K562 (cell line): ENCODE measurements at regions not wholly inside any gene's neighbourhood (a gene's known extent, or its start where the extent isn't known, plus 50 kb on each side); places are given as distances from the start of the nearest gene placed in this dataset.

Source experiments
- ATAC-seq: fragments of 200-7000 bp; cut with Tn5 transposase; 3 replicates; pipeline ENCODE4 v1.9.1; 2020; ENCODE audit warnings: moderate library complexity
- BruUV-seq: library from RNA; stranded (reverse); fragments of 400-500 nt; replicated peaks from 2 replicates; lab custom pipeline; 2021; lab: Mats Ljungman, UMichigan
- CTCF ChIA-PET: fragments of 300-600 bp; formaldehyde crosslinking; extraction: SDS; loops from one replicate; lab custom pipeline; 2021; ENCODE audit warnings: low intra/inter-chr PET ratio; lab: Yijun Ruan, JAX
- POLR2A ChIA-PET: fragments of 300-600, 350-650 bp; sonication (Branson Sonifier 250); formaldehyde crosslinking; extraction: SDS; loops from one replicate; lab custom pipeline; 2021; ENCODE audit warnings: antibody characterized with exemption, inconsistent platforms; lab: Yijun Ruan, JAX
- DNase-seq, 4 experiments: peaks; one replicate each; pipeline versions ENCODE4 v3.0.0 to v3.0.0-alpha.2; 2011 to 2018; ENCODE audit warnings: low spot score in 3 of 4, mixed read lengths in 3 of 4; ENCODE audit errors: extremely low read depth in 1 of 4
- FAIRE-seq: peaks from 2 replicates; lab custom pipeline; 2011; peaks lifted over from hg19 to GRCh38; lab: Jason Lieb, UNC
- H2AFZ ChIP-seq: 2 replicates; pipeline ENCODE4 v1.6.0; 2011; ENCODE audit warnings: low read depth, low read length, control low read depth, inconsistent platforms
- H3K27ac ChIP-seq: fragments of 200-600 bp; 3 replicates; pipeline ENCODE4 v1.8.0; 2011; ENCODE audit warnings: low read depth, mild to moderate bottlenecking, control low read depth, inconsistent platforms, low read length, moderate library complexity, mixed read lengths; ENCODE audit errors: extremely low read depth
- H3K27me3 ChIP-seq, 2 experiments: fragments of 300-600 bp in 1 of 2; 2 replicates in 1 of 2; 3 replicates in 1 of 2; pipeline versions ENCODE4 v1.6.0 to v1.8.0; 2011; ENCODE audit warnings: inconsistent platforms in 2 of 2, low read length in 2 of 2, mild to moderate bottlenecking in 1 of 2, mixed read lengths in 1 of 2, moderate library complexity in 1 of 2; ENCODE audit not compliant: control insufficient read depth in 2 of 2, insufficient read depth in 2 of 2
- H3K36me3 ChIP-seq: fragments of 300-600 bp; 3 replicates; pipeline ENCODE4 v1.8.0; 2011; ENCODE audit warnings: mild to moderate bottlenecking, low read length, inconsistent platforms; ENCODE audit not compliant: control insufficient read depth, insufficient read depth
- H3K4me1 ChIP-seq, 2 experiments: fragments of 200-600 bp in 1 of 2; replicated peaks in 1 of 2; 2 replicates in 1 of 2; 3 replicates in 1 of 2; pipeline versions ENCODE4 v1.5.1 to v1.8.0; 2011; ENCODE audit warnings: inconsistent platforms in 2 of 2, low read length in 2 of 2, mild to moderate bottlenecking in 1 of 2, mixed read lengths in 1 of 2, moderate library complexity in 1 of 2; ENCODE audit not compliant: control insufficient read depth in 2 of 2, insufficient read depth in 2 of 2
- H3K4me2 ChIP-seq: 2 replicates; pipeline ENCODE4 v1.6.1; 2011; ENCODE audit warnings: low read length, control low read depth, inconsistent platforms, mixed read lengths; ENCODE audit not compliant: insufficient read depth
- H3K4me3 ChIP-seq: fragments of 200-600 bp; sonication (generic), shearing (Covaris generic); 2 replicates; pipeline ENCODE4 v1.5.1; 2016; ENCODE audit warnings: control low read depth, inconsistent platforms
- H3K79me2 ChIP-seq: fragments of 200-600 bp; 3 replicates; pipeline ENCODE4 v1.8.0; 2011; ENCODE audit warnings: low read length, inconsistent platforms; ENCODE audit not compliant: control insufficient read depth, insufficient read depth
- H3K9ac ChIP-seq, 2 experiments: 2 replicates each; pipeline versions ENCODE4 v1.6.0 to v1.6.1; 2011; ENCODE audit warnings: low read depth in 2 of 2, low read length in 2 of 2, control low read depth in 1 of 2, inconsistent platforms in 1 of 2, mild to moderate bottlenecking in 1 of 2, mixed read lengths in 1 of 2; ENCODE audit not compliant: insufficient read depth in 1 of 2
- H3K9me1 ChIP-seq: one replicate; pipeline ENCODE4 v1.6.0; 2011; ENCODE audit warnings: inconsistent platforms, mild to moderate bottlenecking, low read length, moderate library complexity; ENCODE audit not compliant: control insufficient read depth, insufficient read depth
- H3K9me3 ChIP-seq: replicated peaks from 2 replicates; pipeline ENCODE4 v1.5.1; 2011; ENCODE audit warnings: low read depth, low read length, inconsistent platforms; ENCODE audit not compliant: control insufficient read depth, insufficient read depth
- H4K20me1 ChIP-seq: replicated peaks from 2 replicates; pipeline ENCODE4 v1.6.1; 2011; ENCODE audit warnings: low read length, inconsistent platforms, mixed read lengths; ENCODE audit not compliant: control insufficient read depth, insufficient read depth
- ATF7 ChIP-seq: fragments of 450-650 bp; IDR thresholded peaks from 2 replicates; pipeline ENCODE4 v1.7.1; 2014; ENCODE audit warnings: mild to moderate bottlenecking, moderate library complexity
- ELF4 ChIP-seq: fragments of 450-650 bp; formaldehyde crosslinking; IDR thresholded peaks from 2 replicates; pipeline ENCODE4 v1.4.0; 2022; ENCODE audit warnings: missing genetic modification characterization
- FOXK1 ChIP-seq: sonication (generic); formaldehyde crosslinking; IDR thresholded peaks from 2 replicates; pipeline ENCODE4 v1.8.0; 2022; ENCODE audit warnings: missing genetic modification reagents, mild to moderate bottlenecking, borderline replicate concordance
- GABPB1 ChIP-seq: sonication (generic); formaldehyde crosslinking; IDR thresholded peaks from 2 replicates; pipeline ENCODE4 v1.8.0; 2022; ENCODE audit warnings: mild to moderate bottlenecking, missing genetic modification reagents
- MAFG ChIP-seq: fragments of 450-650 bp; conservative IDR thresholded peaks from 2 replicates; pipeline ENCODE4 v1.6.1; 2016; ENCODE audit warnings: missing genetic modification characterization, missing compliant biosample characterization
- MXI1 ChIP-seq: IDR thresholded peaks from 2 replicates; pipeline ENCODE4 v1.6.1; 2011; ENCODE audit warnings: low read depth, mild to moderate bottlenecking, improper control_type of control experiment, low read length
- NCOA6 ChIP-seq: fragments of 450-650 bp; IDR thresholded peaks from 2 replicates; pipeline ENCODE4 v1.6.1; 2017; ENCODE audit warnings: mild to moderate bottlenecking
- ZNF140 ChIP-seq: fragments of 250-450 bp; sonication (Bioruptor Pico); IDR thresholded peaks from 2 replicates; pipeline ENCODE4 v1.8.0; 2021; ENCODE audit warnings: moderate library complexity, mild to moderate bottlenecking, inconsistent platforms
- ZNF146 ChIP-seq: IDR thresholded peaks from one replicate; pipeline ENCODE4 v1.6.1; 2018; ENCODE audit warnings: missing compliant biosample characterization; ENCODE audit not compliant: unreplicated experiment
- ZNF436 ChIP-seq: fragments of 250-450, 450-650 bp; sonication (Bioruptor Pico); formaldehyde crosslinking; IDR thresholded peaks from 2 replicates; pipeline ENCODE4 v1.7.0; 2020; ENCODE audit warnings: mild to moderate bottlenecking
- ZNF668 ChIP-seq: fragments of 250-450 bp; sonication (Bioruptor Pico); IDR thresholded peaks from 2 replicates; pipeline ENCODE4 v1.8.0; 2022; ENCODE audit warnings: mild to moderate bottlenecking, inconsistent platforms
- ZZZ3 ChIP-seq: fragments of 450-650 bp; IDR thresholded peaks from 2 replicates; pipeline ENCODE4 v1.6.1; 2016; ENCODE audit warnings: antibody characterized with exemption, mild to moderate bottlenecking, moderate library complexity
- in situ Hi-C: fragments of 300-500 bp; cut with MboI; formaldehyde crosslinking; loops from 4 replicates; pipeline ENCODE4 v1.15.0; 2018; ENCODE audit warnings: inconsistent platforms, mixed read lengths
- intact Hi-C: fragments of 100-400 bp; cut with micrococcal nuclease; formaldehyde crosslinking; loops from 2 replicates; pipeline ENCODE4 v1.14.2; 2022
- TF ChIP-seq, protein P1 (sequence below): sonication (generic); formaldehyde crosslinking; IDR thresholded peaks from 2 replicates; pipeline ENCODE4 v1.8.0; 2022; ENCODE audit warnings: mild to moderate bottlenecking, missing genetic modification reagents

DNA sequence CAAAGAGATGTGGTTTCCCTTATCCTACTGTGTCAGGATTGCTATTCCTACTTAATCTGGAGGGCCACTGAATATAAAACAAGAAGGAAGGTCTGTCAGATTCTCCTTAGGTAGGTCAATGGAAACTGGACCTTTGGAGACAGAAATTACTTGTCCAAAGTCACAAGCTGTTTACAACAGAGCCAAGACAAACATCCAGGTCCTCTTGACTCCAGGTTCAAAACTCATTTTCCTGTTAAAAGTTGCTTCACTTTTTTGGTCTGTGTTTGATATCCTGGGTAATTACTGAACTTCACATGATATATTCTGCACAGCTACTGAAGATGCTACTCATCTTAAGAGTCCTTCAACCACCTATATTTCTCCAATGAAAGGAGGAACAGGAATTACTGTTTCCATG, 81.2 kb upstream of the ARHGAP32 start:
- intact Hi-C loops = no loop called here
- in situ Hi-C loops = no loop called here
- Histone ChIP-seq H3K9me1 (no peaks in the 10 kb centered on the region), H4K20me1 (no peaks in the 10 kb centered on the region), H3K4me3 (no peak overlapping the region), H3K9ac (no peak overlapping the region), H3K9me3 (no peaks in the 10 kb centered on the region), H3K4me2 (no peak overlapping the region), H3K4me1 (no peaks in the 10 kb centered on the region), H3K27me3 (no peaks in the 10 kb centered on the region), H2AFZ (no peak overlapping the region), H3K27ac (no peak overlapping the region), H3K79me2 (no peaks in the 10 kb centered on the region), H3K36me3 (no peaks in the 10 kb centered on the region)
- DNase-seq (no peak), FAIRE-seq (no peak), ATAC-seq (no peak)
- CTCF ChIA-PET = no interaction called here
- POLR2A ChIA-PET = no interaction called here
- BruUV-seq = no TSS peak
- no peak for TF ChIP-seq NCOA6
- TF ChIP-seq ZNF436 (CRISPR knock-in tag) = no peak
- no peak for TF ChIP-seq MXI1
- no peak for TF ChIP-seq ELF4 (CRISPR knock-in tag)
- TF ChIP-seq MAFG (tag) = no peak
- TF ChIP-seq ZZZ3 = no peak
- no peak for TF ChIP-seq ZNF146 (CRISPR knock-in tag)
- TF ChIP-seq ZNF668 (CRISPR knock-in tag) = no peak
- no peak for TF ChIP-seq ZNF140 (CRISPR knock-in tag)
- TF ChIP-seq, protein P1, sequence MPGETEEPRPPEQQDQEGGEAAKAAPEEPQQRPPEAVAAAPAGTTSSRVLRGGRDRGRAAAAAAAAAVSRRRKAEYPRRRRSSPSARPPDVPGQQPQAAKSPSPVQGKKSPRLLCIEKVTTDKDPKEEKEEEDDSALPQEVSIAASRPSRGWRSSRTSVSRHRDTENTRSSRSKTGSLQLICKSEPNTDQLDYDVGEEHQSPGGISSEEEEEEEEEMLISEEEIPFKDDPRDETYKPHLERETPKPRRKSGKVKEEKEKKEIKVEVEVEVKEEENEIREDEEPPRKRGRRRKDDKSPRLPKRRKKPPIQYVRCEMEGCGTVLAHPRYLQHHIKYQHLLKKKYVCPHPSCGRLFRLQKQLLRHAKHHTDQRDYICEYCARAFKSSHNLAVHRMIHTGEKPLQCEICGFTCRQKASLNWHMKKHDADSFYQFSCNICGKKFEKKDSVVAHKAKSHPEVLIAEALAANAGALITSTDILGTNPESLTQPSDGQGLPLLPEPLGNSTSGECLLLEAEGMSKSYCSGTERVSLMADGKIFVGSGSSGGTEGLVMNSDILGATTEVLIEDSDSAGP (CRISPR knock-in tag) = no peak
- no peak for TF ChIP-seq GABPB1 (CRISPR knock-in tag)
- no peak for TF ChIP-seq ATF7
- no peak for TF ChIP-seq FOXK1 (CRISPR knock-in tag)
